ENCODE measurements at regions not wholly inside any gene's neighbourhood (a gene's known extent, or its start where the extent isn't known, plus 50 kb on each side); places are given as distances from the start of the nearest gene placed in this dataset.

GRCh38 chr17:73851921-73852320 lies 207.7 kb upstream of the SDK2 start:
- TF ChIP-seq CTCF (IDR thresholded peaks at IDR 0.05) (no peak), POLR2A (IDR thresholded peaks at IDR 0.05) (no peak)

All from body of pancreas (tissue), 4 donors.